ENCODE measurements at regions not wholly inside any gene's neighbourhood (a gene's known extent, or its start where the extent isn't known, plus 50 kb on each side); places are given as distances from the start of the nearest gene placed in this dataset.

- no peak for DNase-seq
These were observed 156.3 kb downstream of the FNDC1 start for GRCh38 chr6:159325476-159325875.

- no peak for DNase-seq
These were observed 155.4 kb downstream of the FNDC1 start for GRCh38 chr6:159324596-159324995.
